C4-2B (cell line): ENCODE measurements at regions not wholly inside any gene's neighbourhood (a gene's known extent, or its start where the extent isn't known, plus 50 kb on each side); places are given as distances from the start of the nearest gene placed in this dataset.

Source experiments
- H3K27ac ChIP-seq: fragments of 450-650 bp; 2 replicates; pipeline ENCODE4 v1.5.1; 2017
- CTCF ChIP-seq: fragments of 450-650 bp; conservative IDR thresholded peaks from 2 replicates; pipeline ENCODE4 v1.5.1; 2017; ENCODE audit warnings: mild to moderate bottlenecking
- ZFX ChIP-seq: fragments of 450-650 bp; IDR thresholded peaks from 2 replicates; pipeline ENCODE4 v1.6.1; 2017

GRCh38 chr9:115169003-115169402 is 51.0 kb upstream of the TNC start:
- TF ChIP-seq ZFX (no peak), CTCF (no peak)
- H3K27ac ChIP-seq: no peak overlapping the region

DNA sequence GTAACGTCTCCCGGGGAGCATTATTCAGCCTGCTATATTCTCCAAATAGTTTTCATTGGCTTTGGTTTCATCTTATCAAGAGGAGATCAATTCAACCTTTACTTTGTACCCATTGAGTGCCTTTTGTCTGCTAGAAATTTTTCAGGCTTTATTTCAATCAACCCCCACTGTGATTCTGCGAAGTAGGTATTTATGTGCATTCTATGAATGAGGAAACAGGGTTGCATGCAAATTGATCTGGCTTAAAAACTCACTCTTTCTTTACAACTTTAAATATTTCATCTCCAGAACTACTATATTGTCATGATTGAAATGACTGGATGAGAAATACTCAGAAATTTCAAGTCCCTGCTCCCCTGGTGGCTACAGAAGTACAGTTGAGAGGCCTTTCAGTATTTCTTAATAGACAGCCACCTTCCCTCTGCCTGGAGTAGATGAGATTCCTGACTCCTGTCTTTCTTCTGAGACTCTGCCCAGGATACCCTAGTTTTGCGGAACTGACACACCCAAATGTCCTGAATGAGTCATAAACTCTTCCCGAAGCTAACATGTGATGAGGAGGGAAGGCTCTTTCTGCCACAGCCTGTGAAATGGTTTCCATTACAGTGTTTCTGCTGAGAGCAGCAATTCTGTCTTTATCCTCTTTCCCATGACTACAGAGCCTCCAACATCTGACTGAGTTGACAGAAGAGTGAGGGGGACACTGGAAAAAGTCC is 52.6 kb upstream of the TNC start:
- TF ChIP-seq CTCF: no peak
- TF ChIP-seq ZFX: no peak
- no peak overlapping the region for H3K27ac ChIP-seq

- no peak overlapping the region for H3K27ac ChIP-seq
- TF ChIP-seq ZFX: no peak
- TF ChIP-seq CTCF: no peak
These were observed 54.0 kb upstream of the TNC start for GRCh38 chr9:115171921-115172388.

- TF ChIP-seq CTCF (no peak), ZFX (no peak)
- no peak overlapping the region for H3K27ac ChIP-seq
These were observed 64.3 kb upstream of the TNC start for GRCh38 chr9:115182264-115182663.

GRCh38 chr9:115183436-115183835 is 65.5 kb upstream of the TNC start:
- no peak overlapping the region for H3K27ac ChIP-seq
- no peak for TF ChIP-seq ZFX

DNA sequence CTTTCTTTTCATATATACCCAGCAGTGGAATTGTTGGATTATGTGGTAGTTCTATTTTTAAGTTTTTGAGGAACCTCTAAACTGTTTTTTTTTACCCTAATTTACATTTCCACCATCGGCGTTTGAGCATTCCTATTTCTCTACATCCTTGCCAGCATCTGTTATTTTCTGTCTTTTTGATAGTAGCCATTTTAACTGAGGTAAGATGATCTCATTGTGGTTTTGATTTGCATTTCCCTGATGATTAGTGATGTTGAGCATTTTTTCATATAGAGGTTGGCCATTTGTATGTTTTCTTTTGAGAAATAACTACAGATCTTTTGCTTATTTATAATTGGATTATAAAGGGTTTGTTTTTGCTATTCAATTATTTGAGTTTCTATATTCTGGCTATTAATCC is 71.7 kb upstream of the TNC start:
- TF ChIP-seq ZFX (no peak), CTCF (no peak)
- no peak overlapping the region for H3K27ac ChIP-seq

GRCh38 chr9:115191667-115192066 is 73.7 kb upstream of the TNC start:
- no peak overlapping the region for H3K27ac ChIP-seq
- TF ChIP-seq ZFX: no peak

DNA sequence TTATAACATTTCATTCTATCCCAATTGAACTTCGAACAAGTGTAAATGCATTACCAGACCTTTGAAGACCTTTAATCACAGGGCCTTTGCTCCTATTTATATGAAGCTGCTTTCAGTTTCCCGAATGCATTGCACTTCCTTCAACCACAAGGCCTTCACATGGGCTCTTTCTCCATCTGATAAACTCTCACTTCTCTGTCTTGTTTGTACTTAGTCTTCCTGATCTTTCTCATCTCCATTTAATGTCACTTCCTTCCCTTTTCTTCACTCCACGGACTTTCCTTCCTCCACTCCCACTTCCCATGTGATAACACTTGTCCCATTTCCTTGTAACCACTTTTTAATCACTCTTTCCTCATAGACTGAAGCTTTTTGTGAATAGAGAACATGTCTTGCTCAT is 74.3 kb upstream of the TNC start:
- H3K27ac ChIP-seq: no peak overlapping the region
- no peak for TF ChIP-seq ZFX
- TF ChIP-seq CTCF: no peak
